HCT116 (cell line): ENCODE measurements at regions not wholly inside any gene's neighbourhood (a gene's known extent, or its start where the extent isn't known, plus 50 kb on each side); places are given as distances from the start of the nearest gene placed in this dataset.

Experiments used
- ATAC-seq: fragments of 200-7000 bp; cut with Tn5 transposase; 2 replicates; pipeline ENCODE4 v1.9.1; 2020; ENCODE audit warnings: mild to moderate bottlenecking, moderate library complexity
- BruUV-seq: library from RNA; stranded (reverse); fragments of 400-500 nt; replicated peaks from 2 replicates; lab custom pipeline; 2021; lab: Mats Ljungman, UMichigan
- CTCF ChIA-PET: fragments of 300-600 bp; sonication (Branson Sonifier 250); formaldehyde crosslinking; loops from one replicate; lab custom pipeline; 2021; ENCODE audit warnings: antibody characterized with exemption; lab: Charles Lee
- POLR2A ChIA-PET: fragments of 300-600, 350-600 bp; sonication (Branson Sonifier 250); formaldehyde crosslinking; loops from one replicate; lab custom pipeline; 2021; ENCODE audit warnings: antibody characterized with exemption; lab: Charles Lee
- RAD21 ChIA-PET, 2 experiments: fragments of 300-600 bp; sonication (Branson Sonifier 250); formaldehyde crosslinking; loops; one replicate each; lab custom pipeline; 2023; ENCODE audit warnings: low total read pairs in 2 of 2; ENCODE audit not compliant: uncharacterized antibody in 2 of 2, unreplicated experiment in 2 of 2, low non-redundant PET in 1 of 2; lab: Charles Lee
- DNase-seq: peaks from one replicate; pipeline ENCODE4 v3.0.0-alpha.2; 2010; ENCODE audit warnings: low read depth, low spot score
- H2AFZ ChIP-seq: fragments of 200-600 bp; shearing (Covaris generic), sonication (generic); 2 replicates; pipeline ENCODE4 v1.6.1; 2017; ENCODE audit warnings: low read depth, mixed run types, mixed read lengths, antibody characterized with exemption, low read length; ENCODE audit not compliant: poor library complexity, severe bottlenecking
- H3K27ac ChIP-seq: 2 replicates; pipeline ENCODE4 v1.5.1; 2012; ENCODE audit warnings: low read depth, low read length
- H3K27me3 ChIP-seq: fragments of 200-600 bp; sonication (generic); 2 replicates; pipeline ENCODE4 v1.6.1; 2016; ENCODE audit warnings: mixed run types, low read length, mixed read lengths; ENCODE audit not compliant: insufficient read depth
- H3K36me3 ChIP-seq, 2 experiments: fragments of 200-500 bp in 1 of 2; fragments of 200-600 bp in 1 of 2; sonication (Bioruptor generic) in 1 of 2; sonication (generic) in 1 of 2; 2 replicates each; pipeline versions ENCODE4 v1.5.1 to v1.6.1; 2014 to 2016; ENCODE audit warnings: low read length in 2 of 2, inconsistent platforms in 1 of 2, mixed read lengths in 1 of 2, mixed run types in 1 of 2; ENCODE audit not compliant: insufficient read depth in 2 of 2, control insufficient read depth in 1 of 2
- H3K4me1 ChIP-seq, 2 experiments: fragments of 200-600 bp in 1 of 2; sonication (generic) in 1 of 2; 2 replicates each; pipeline versions ENCODE4 v1.5.1 to v1.6.1; 2012 to 2017; ENCODE audit warnings: low read length in 2 of 2, inconsistent platforms in 1 of 2, mild to moderate bottlenecking in 1 of 2, mixed read lengths in 1 of 2, mixed run types in 1 of 2, moderate library complexity in 1 of 2; ENCODE audit not compliant: insufficient read depth in 2 of 2, control insufficient read depth in 1 of 2
- H3K4me2 ChIP-seq: fragments of 200-600 bp; sonication (generic); 2 replicates; pipeline ENCODE4 v1.6.1; 2017; ENCODE audit warnings: mixed run types, low read length, mixed read lengths
- H3K4me3 ChIP-seq, 2 experiments: fragments of 200-600 bp in 1 of 2; sonication (generic) in 1 of 2; replicated peaks in 1 of 2; 2 replicates each; pipeline ENCODE4 v1.5.1; 2011 to 2016; ENCODE audit warnings: low read length in 2 of 2, control low read depth in 1 of 2, low read depth in 1 of 2, mild to moderate bottlenecking in 1 of 2, mixed read lengths in 1 of 2, mixed run types in 1 of 2
- H3K79me2 ChIP-seq: fragments of 200-600 bp; sonication (generic); 2 replicates; pipeline ENCODE4 v1.6.1; 2017; ENCODE audit warnings: mild to moderate bottlenecking, mixed run types, low read length, moderate library complexity, mixed read lengths; ENCODE audit not compliant: insufficient read depth
- H3K9ac ChIP-seq: fragments of 200-600 bp; sonication (generic); 2 replicates; pipeline ENCODE4 v1.6.1; 2016; ENCODE audit warnings: low read length, mixed read lengths
- H3K9me2 ChIP-seq: fragments of 200-600 bp; sonication (generic), shearing (Covaris generic); 2 replicates; pipeline ENCODE4 v1.6.1; 2017; ENCODE audit warnings: mixed run types, mild to moderate bottlenecking, moderate library complexity; ENCODE audit not compliant: insufficient read depth
- H3K9me3 ChIP-seq, 2 experiments: fragments of 200-500 bp in 1 of 2; fragments of 200-600 bp in 1 of 2; sonication (Bioruptor generic) in 1 of 2; sonication (generic) in 1 of 2; 2 replicates each; pipeline ENCODE4 v1.6.1; 2014 to 2017; ENCODE audit warnings: low read length in 2 of 2, mixed read lengths in 2 of 2, inconsistent platforms in 1 of 2, low read depth in 1 of 2, mild to moderate bottlenecking in 1 of 2, mixed run types in 1 of 2, moderate library complexity in 1 of 2; ENCODE audit not compliant: control insufficient read depth in 1 of 2, insufficient read depth in 1 of 2
- H4K20me1 ChIP-seq: fragments of 200-600 bp; sonication (generic), shearing (Covaris generic); 2 replicates; pipeline ENCODE4 v1.6.1; 2017; ENCODE audit warnings: mixed run types, mild to moderate bottlenecking, moderate library complexity; ENCODE audit not compliant: insufficient read depth
- CEBPB ChIP-seq: IDR thresholded peaks from 2 replicates; pipeline ENCODE4 v1.6.1; 2012; ENCODE audit warnings: low read depth
- EGR1 ChIP-seq: IDR thresholded peaks from 2 replicates; pipeline ENCODE4 v1.6.1; 2012; ENCODE audit warnings: low read depth
- ELF1 ChIP-seq: IDR thresholded peaks from 2 replicates; pipeline ENCODE4 v1.6.1; 2012; ENCODE audit warnings: low read depth, borderline replicate concordance
- EZH2 ChIP-seq: fragments of 200-600 bp; sonication (generic); IDR thresholded peaks from 2 replicates; pipeline ENCODE4 v1.6.1; 2017; ENCODE audit warnings: antibody characterized with exemption, mixed run types
- EZH2phosphoT487 ChIP-seq: fragments of 200-600 bp; IDR thresholded peaks from 2 replicates; pipeline ENCODE4 v1.6.1; 2018; ENCODE audit warnings: antibody characterized with exemption, borderline replicate concordance
- JUND ChIP-seq: IDR thresholded peaks from 2 replicates; pipeline ENCODE4 v1.6.1; 2012
- POLR2AphosphoS5 ChIP-seq: IDR thresholded peaks from 2 replicates; pipeline ENCODE4 v1.6.1; 2011; ENCODE audit warnings: mild to moderate bottlenecking, low read depth, low read length, moderate library complexity
- SIN3A ChIP-seq: IDR thresholded peaks from 2 replicates; pipeline ENCODE4 v1.6.1; 2012; ENCODE audit warnings: low read depth
- TCF7L2 ChIP-seq: IDR thresholded peaks from 2 replicates; pipeline ENCODE4 v1.7.0; 2011; ENCODE audit warnings: borderline replicate concordance, inconsistent platforms; ENCODE audit not compliant: insufficient read depth, insufficient read length; ENCODE audit errors: extremely low read depth
- YY1 ChIP-seq: IDR thresholded peaks from 2 replicates; pipeline ENCODE4 v1.6.1; 2011; ENCODE audit warnings: low read length, low read depth, moderate library complexity, mild to moderate bottlenecking; ENCODE audit not compliant: insufficient replicate concordance; ENCODE audit errors: extremely low read depth
- ZNF274 ChIP-seq: fragments of 200-500 bp; sonication (Bioruptor generic); IDR thresholded peaks from 2 replicates; pipeline ENCODE4 v1.6.1; 2014; ENCODE audit warnings: mild to moderate bottlenecking, low read depth, low read length, inconsistent platforms
- intact Hi-C: fragments of 100-400 bp; cut with micrococcal nuclease; formaldehyde crosslinking; loops from 2 replicates; pipeline ENCODE4 v1.10.0; 2022
- TF ChIP-seq, protein P1 (sequence below): IDR thresholded peaks from 2 replicates; pipeline ENCODE4 v1.6.1; 2012; ENCODE audit warnings: low read depth

DNA sequence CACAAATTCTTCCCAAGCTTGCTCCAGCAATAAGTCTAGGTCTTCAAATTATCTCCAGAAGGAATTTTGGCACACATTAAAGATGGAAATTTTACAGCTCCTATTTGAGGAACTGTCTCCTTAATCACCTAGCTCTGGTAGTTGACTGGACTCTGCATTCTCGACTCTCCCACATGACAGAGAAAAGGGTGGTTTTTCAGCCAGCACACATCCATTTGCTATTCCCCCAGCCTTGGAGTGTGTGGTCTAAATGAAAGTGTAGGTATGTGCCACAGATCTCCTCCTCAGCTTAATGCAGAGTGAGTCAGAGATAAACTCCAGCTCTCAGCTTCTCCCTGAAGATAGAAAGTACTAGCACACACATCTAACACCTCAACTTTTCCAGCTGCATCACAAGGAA, 62.2 kb upstream of the ALCAM start:
- H3K36me3 ChIP-seq = no peaks in the 10 kb centered on the region
- H3K79me2 ChIP-seq = no peaks in the 10 kb centered on the region
- H3K4me3 ChIP-seq = no peak overlapping the region
- no peak for DNase-seq
- intact Hi-C loops = no loop called here
- no peaks in the 10 kb centered on the region for H3K9me2 ChIP-seq
- H3K27me3 ChIP-seq = no peaks in the 10 kb centered on the region
- RAD21 ChIA-PET = no interaction called here
- no peak overlapping the region for H2AFZ ChIP-seq
- no peak for ATAC-seq
- TF ChIP-seq EZH2phosphoT487 (no peak), SIN3A (no peak), ELF1 (no peak), JUND (no peak), EZH2 (no peak), TCF7L2 (no peak), YY1 (no peak), ZNF274 (no peak), POLR2AphosphoS5 (no peak), CEBPB (no peak), EGR1 (no peak)
- TF ChIP-seq, protein P1, sequence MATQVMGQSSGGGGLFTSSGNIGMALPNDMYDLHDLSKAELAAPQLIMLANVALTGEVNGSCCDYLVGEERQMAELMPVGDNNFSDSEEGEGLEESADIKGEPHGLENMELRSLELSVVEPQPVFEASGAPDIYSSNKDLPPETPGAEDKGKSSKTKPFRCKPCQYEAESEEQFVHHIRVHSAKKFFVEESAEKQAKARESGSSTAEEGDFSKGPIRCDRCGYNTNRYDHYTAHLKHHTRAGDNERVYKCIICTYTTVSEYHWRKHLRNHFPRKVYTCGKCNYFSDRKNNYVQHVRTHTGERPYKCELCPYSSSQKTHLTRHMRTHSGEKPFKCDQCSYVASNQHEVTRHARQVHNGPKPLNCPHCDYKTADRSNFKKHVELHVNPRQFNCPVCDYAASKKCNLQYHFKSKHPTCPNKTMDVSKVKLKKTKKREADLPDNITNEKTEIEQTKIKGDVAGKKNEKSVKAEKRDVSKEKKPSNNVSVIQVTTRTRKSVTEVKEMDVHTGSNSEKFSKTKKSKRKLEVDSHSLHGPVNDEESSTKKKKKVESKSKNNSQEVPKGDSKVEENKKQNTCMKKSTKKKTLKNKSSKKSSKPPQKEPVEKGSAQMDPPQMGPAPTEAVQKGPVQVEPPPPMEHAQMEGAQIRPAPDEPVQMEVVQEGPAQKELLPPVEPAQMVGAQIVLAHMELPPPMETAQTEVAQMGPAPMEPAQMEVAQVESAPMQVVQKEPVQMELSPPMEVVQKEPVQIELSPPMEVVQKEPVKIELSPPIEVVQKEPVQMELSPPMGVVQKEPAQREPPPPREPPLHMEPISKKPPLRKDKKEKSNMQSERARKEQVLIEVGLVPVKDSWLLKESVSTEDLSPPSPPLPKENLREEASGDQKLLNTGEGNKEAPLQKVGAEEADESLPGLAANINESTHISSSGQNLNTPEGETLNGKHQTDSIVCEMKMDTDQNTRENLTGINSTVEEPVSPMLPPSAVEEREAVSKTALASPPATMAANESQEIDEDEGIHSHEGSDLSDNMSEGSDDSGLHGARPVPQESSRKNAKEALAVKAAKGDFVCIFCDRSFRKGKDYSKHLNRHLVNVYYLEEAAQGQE = no peak
- CTCF ChIA-PET = no interaction called here
- H3K27ac ChIP-seq = no peak overlapping the region
- POLR2A ChIA-PET = no interaction called here
- H3K4me1 ChIP-seq = no peaks in the 10 kb centered on the region
- no peaks in the 10 kb centered on the region for H4K20me1 ChIP-seq
- BruUV-seq = no TSS peak
- H3K9ac ChIP-seq = no peak overlapping the region
- H3K9me3 ChIP-seq = 0 out of 4 replicates have a peak, but pooled peaks cover 0 to 3% of the 10 kb centered on the region in 2 experiments
- H3K4me2 ChIP-seq = no peak overlapping the region
